HL-60 (cell line): ENCODE measurements at regions not wholly inside any gene's neighbourhood (a gene's known extent, or its start where the extent isn't known, plus 50 kb on each side); places are given as distances from the start of the nearest gene placed in this dataset.

ENCODE experiments used
- DNase-seq, 2 experiments: peaks; one replicate each; pipeline ENCODE4 v3.0.0-alpha.2; 2010 to 2020; ENCODE audit warnings: low read depth in 1 of 2, low spot score in 1 of 2
- H3K27ac ChIP-seq: fragments of 250-450 bp; sonication (Bioruptor Pico); replicated peaks from 2 replicates; pipeline ENCODE4 v1.5.1; 2020; ENCODE audit warnings: mild to moderate bottlenecking, moderate library complexity
- H3K27me3 ChIP-seq: fragments of 250-450 bp; sonication (Bioruptor Pico); 2 replicates; pipeline ENCODE4 v1.5.1; 2021; ENCODE audit warnings: mild to moderate bottlenecking, moderate library complexity; ENCODE audit not compliant: insufficient read depth, poor library complexity, severe bottlenecking
- H3K4me3 ChIP-seq: replicated peaks from 2 replicates; pipeline ENCODE4 v1.5.1; 2011; ENCODE audit warnings: mild to moderate bottlenecking, control low read depth, low read length; ENCODE audit not compliant: insufficient read depth
- CTCF ChIP-seq: IDR thresholded peaks from one replicate; pipeline ENCODE4 v1.5.1; 2011; ENCODE audit warnings: low read length, control low read depth, inconsistent platforms; ENCODE audit not compliant: insufficient read depth
- GABPA ChIP-seq: IDR thresholded peaks from 2 replicates; pipeline ENCODE4 v1.6.1; 2012; ENCODE audit warnings: low read depth
- POLR2AphosphoS5 ChIP-seq: IDR thresholded peaks from 2 replicates; pipeline ENCODE4 v1.6.1; 2012; ENCODE audit warnings: low read depth
- SPI1 ChIP-seq: IDR thresholded peaks from 2 replicates; pipeline ENCODE4 v1.6.1; 2012; ENCODE audit warnings: low read depth, mild to moderate bottlenecking, borderline replicate concordance
- TF ChIP-seq, protein P1 (sequence below): IDR thresholded peaks from 2 replicates; pipeline ENCODE4 v1.6.1; 2012; ENCODE audit warnings: low read depth; ENCODE audit not compliant: insufficient replicate concordance

DNA sequence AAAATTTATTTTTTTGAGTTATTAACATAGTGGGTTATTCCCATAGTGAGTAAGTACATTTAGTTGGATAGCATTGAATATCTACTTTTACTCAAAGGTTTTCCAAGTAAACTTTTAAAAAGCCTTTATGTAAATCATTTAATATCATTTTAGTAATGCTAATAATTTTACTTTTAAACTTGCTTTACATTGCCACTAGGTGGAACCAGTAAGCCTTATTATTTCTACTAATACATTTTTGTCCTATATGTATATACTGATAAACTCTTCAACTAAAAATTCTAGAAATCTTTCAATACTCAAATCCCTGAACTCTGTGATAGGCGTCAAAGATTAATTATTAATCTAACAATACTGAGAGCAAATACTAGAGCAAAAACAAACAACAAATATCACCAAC is 1709.2 kb upstream of the PCDH20 start:
- H3K27ac ChIP-seq, result no peak overlapping the region
- H3K27me3 ChIP-seq, result no peaks in the 10 kb centered on the region
- DNase-seq, result no peak
- TF ChIP-seq GABPA (no peak), SPI1 (no peak), POLR2AphosphoS5 (no peak), CTCF (no peak)
- TF ChIP-seq, protein P1, sequence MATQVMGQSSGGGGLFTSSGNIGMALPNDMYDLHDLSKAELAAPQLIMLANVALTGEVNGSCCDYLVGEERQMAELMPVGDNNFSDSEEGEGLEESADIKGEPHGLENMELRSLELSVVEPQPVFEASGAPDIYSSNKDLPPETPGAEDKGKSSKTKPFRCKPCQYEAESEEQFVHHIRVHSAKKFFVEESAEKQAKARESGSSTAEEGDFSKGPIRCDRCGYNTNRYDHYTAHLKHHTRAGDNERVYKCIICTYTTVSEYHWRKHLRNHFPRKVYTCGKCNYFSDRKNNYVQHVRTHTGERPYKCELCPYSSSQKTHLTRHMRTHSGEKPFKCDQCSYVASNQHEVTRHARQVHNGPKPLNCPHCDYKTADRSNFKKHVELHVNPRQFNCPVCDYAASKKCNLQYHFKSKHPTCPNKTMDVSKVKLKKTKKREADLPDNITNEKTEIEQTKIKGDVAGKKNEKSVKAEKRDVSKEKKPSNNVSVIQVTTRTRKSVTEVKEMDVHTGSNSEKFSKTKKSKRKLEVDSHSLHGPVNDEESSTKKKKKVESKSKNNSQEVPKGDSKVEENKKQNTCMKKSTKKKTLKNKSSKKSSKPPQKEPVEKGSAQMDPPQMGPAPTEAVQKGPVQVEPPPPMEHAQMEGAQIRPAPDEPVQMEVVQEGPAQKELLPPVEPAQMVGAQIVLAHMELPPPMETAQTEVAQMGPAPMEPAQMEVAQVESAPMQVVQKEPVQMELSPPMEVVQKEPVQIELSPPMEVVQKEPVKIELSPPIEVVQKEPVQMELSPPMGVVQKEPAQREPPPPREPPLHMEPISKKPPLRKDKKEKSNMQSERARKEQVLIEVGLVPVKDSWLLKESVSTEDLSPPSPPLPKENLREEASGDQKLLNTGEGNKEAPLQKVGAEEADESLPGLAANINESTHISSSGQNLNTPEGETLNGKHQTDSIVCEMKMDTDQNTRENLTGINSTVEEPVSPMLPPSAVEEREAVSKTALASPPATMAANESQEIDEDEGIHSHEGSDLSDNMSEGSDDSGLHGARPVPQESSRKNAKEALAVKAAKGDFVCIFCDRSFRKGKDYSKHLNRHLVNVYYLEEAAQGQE, result no peak
- no peak overlapping the region for H3K4me3 ChIP-seq

- TF ChIP-seq, protein P1, result no peak
- TF ChIP-seq SPI1 (no peak), POLR2AphosphoS5 (no peak), GABPA (no peak), CTCF (no peak)
Measured at GRCh38 chr13:63120883-63121282, 1705.2 kb upstream of the PCDH20 start.

GRCh38 chr13:63117710-63118109 is 1702.1 kb upstream of the PCDH20 start:
- no peak overlapping the region for H3K27ac ChIP-seq
- H3K4me3 ChIP-seq, result no peak overlapping the region
- DNase-seq, result no peak
- TF ChIP-seq SPI1 (no peak), GABPA (no peak), CTCF (no peak), POLR2AphosphoS5 (no peak)
- TF ChIP-seq, protein P1, result no peak
- no peaks in the 10 kb centered on the region for H3K27me3 ChIP-seq

More at GRCh38 chr13:63120883-63121282, 1705.2 kb upstream of the PCDH20 start:
- Histone ChIP-seq H3K4me3 (no peak overlapping the region), H3K27ac (no peak overlapping the region), H3K27me3 (no peaks in the 10 kb centered on the region)
- no peak for DNase-seq
